22Rv1 (cell line): ENCODE measurements at regions not wholly inside any gene's neighbourhood (a gene's known extent, or its start where the extent isn't known, plus 50 kb on each side); places are given as distances from the start of the nearest gene placed in this dataset.

Experiments used
- H3K27ac ChIP-seq: fragments of 450-650 bp; 2 replicates; pipeline ENCODE4 v1.5.1; 2017
- ZFX ChIP-seq: fragments of 450-650 bp; IDR thresholded peaks from 2 replicates; pipeline ENCODE4 v1.6.1; 2017; ENCODE audit warnings: antibody characterized with exemption, borderline replicate concordance
- TF ChIP-seq, protein P1 (sequence below): fragments of 450-650 bp; IDR thresholded peaks from 2 replicates; pipeline ENCODE4 v1.5.1; 2017; ENCODE audit warnings: mild to moderate bottlenecking

DNA sequence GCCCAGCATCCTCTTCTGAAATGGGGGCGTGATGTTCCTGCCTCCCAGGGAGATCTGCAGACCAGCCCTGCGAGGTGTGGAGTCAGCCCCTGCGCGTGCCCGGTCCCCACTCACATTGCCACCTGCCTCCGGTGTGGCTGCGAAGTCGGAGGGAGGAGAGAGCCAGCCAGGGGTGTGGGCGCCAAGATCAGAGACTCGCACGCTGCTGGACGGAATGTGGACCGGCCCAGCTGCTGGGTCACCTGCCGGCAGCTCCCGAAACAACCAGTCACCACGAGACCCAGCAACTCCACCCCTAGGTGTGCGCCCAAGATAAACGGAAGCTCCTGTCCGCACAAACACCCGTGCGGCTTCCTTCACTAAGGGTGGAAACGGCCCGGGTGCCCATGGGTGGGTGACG lies 51.1 kb upstream of the EGFL7 start:
- no peak overlapping the region for H3K27ac ChIP-seq
- no peak for TF ChIP-seq ZFX
- TF ChIP-seq, protein P1, sequence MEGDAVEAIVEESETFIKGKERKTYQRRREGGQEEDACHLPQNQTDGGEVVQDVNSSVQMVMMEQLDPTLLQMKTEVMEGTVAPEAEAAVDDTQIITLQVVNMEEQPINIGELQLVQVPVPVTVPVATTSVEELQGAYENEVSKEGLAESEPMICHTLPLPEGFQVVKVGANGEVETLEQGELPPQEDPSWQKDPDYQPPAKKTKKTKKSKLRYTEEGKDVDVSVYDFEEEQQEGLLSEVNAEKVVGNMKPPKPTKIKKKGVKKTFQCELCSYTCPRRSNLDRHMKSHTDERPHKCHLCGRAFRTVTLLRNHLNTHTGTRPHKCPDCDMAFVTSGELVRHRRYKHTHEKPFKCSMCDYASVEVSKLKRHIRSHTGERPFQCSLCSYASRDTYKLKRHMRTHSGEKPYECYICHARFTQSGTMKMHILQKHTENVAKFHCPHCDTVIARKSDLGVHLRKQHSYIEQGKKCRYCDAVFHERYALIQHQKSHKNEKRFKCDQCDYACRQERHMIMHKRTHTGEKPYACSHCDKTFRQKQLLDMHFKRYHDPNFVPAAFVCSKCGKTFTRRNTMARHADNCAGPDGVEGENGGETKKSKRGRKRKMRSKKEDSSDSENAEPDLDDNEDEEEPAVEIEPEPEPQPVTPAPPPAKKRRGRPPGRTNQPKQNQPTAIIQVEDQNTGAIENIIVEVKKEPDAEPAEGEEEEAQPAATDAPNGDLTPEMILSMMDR, result peak; percentile 20; the same call in 1 of the 2 replicates

DNA sequence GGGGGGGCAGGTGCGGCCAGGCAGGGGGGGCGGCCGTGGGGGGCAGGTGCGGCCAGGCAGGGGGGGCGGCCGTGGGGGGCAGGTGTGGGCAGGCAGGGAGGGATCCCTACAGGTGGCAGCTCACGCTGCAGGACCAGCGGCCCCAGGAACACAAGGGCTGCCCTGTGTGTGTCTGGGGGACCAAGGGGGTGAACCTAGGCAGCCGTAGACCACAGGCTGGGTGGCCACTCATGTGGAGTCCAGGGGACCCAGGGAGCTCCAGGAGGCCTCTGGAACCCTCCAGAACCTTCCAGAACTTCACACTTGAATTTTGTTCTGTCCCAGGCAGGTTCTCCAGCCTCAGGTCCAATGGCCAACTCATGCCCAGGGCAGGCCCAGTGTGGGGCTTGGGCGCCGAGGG lies 51.6 kb upstream of the EGFL7 start:
- TF ChIP-seq, protein P1, result no peak
- TF ChIP-seq ZFX, result no peak
- no peak overlapping the region for H3K27ac ChIP-seq

DNA sequence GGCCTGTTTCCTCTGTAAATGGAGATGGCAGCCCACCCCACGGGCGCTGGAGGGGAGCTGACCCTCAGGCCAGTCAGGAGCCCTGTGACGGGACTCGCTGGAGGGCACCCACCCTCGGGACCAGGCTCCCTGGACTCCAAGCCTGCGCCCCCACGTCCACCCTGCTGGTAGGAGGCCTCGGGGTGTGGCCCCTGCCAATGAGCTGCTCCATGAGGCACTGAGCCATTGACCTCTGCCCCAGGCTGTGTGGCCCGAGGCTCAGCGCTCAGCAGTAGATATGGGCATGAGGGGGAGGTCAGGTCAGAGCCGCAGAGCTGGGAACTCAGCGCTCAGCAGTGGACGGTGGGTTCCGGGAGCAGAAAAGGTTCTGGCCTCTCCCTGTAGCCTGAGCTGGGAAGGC lies 52.3 kb upstream of the EGFL7 start:
- no peak overlapping the region for H3K27ac ChIP-seq
- no peak for TF ChIP-seq ZFX
- TF ChIP-seq, protein P1, result no peak

DNA sequence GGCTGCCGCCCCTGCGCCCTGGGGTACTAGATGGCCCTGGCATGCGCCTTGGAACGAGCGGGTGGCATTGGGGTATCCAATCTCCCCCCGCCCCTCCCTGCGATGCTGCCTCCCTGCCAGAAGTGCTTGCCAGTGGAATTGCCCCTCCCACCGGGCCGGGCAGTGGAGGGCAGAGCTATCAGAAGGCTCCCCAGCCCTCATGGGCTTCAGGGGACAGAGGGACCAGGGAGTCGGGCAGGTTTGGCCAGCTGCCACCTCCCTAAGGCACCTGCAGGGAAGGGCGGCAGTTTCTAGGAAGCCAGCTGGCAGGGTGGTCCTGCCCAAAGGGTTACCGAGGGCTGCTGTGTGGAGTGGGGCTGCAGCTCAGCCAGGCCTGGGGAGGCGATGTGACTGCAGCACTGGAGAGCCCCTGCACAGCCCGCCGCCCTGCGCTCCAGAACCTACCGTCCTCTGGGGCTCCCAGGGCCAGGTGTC lies 52.8 kb upstream of the EGFL7 start:
- no peak overlapping the region for H3K27ac ChIP-seq
- TF ChIP-seq, protein P1, result no peak
- no peak for TF ChIP-seq ZFX

DNA sequence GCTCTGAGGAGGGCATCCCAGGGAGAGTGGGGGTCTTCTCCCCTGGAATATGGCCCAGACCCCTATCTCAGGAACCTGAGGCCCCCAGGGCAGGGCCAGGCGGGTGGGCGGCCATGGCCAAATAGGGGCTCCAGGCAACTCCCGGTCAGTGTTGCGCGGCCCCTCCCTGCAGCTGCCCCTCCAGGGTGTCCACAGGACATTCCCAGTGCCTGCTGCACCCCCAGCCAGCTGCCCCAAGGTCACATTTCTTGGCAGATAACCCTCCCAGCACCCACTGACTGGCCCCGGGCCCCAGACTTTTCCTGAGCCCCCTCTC lies 53.6 kb upstream of the EGFL7 start:
- no peak overlapping the region for H3K27ac ChIP-seq
- TF ChIP-seq, protein P1, result no peak
- no peak for TF ChIP-seq ZFX

DNA sequence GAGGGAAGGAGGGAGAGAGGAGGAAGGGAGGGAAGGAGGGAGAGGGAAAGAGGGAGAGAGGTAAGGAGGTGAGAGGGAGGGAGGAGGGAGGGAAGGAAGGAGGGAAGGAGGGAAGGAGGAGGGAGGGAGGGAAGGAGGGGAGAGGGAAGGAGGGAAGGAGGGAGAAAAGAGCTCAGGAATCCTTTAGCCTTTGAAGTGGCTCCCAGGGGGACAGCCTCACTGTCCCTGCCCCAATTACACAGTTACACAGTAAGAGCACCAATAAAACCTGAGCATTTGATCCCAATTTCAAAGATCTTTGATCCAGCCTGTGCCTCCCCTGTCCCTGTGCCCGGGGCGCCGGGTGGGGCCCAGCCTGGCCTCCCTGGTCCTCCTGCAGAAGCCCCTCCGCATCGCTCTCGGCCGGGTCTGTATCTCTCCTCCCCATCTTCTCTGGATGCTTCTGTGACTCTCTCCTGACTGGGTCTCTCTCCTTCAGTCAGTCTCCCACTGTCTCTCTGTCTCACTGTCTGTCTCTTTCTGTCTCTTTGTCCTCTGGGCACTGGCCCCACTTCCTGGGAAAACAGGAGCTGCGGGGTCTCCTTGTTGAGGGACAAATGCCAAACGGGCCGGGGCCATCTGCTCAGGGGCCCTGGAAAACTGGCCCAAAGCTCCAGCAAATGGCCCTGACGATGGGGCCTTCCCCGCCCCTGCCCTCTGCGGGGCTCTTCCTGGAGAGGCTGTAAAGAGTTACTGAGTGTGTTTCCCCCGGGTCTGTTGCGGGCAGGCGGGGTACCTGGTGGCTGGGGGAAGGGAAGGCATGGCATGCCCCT lies 54.2 kb upstream of the EGFL7 start:
- H3K27ac ChIP-seq, result no peak overlapping the region
- TF ChIP-seq, protein P1, result no peak
- no peak for TF ChIP-seq ZFX

DNA sequence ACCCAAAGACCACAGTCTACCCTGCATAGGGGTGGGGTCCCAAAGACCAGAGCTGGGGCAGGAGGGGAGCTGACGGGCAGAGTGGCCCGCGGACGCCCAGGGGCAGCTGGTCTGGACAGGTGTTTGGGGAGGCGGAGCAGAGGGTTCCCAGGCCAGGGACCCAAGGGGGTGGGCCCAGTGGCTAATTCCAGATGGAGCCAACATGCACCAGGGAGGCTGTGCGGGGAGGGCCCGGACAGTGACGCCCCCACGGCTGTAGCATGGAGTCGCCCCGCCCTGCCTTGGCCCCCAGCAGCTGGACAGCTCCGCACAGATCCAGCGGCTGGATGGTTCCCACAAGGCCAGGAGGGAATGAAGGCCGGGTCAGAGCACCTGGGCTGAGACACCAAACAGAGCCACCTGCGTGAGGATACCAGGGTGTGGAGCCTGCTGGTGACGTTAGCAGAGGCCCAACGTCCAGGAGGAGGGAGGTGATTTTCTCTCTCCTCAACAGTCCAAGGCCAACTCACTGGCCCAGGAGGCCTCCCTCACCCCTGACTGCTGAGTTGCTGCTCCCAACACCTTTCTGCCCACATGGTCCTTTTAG lies 55.3 kb upstream of the EGFL7 start:
- TF ChIP-seq ZFX, result no peak
- TF ChIP-seq, protein P1, result no peak
- H3K27ac ChIP-seq, result no peak overlapping the region
